ENCODE measurements at regions not wholly inside any gene's neighbourhood (a gene's known extent, or its start where the extent isn't known, plus 50 kb on each side); places are given as distances from the start of the nearest gene placed in this dataset.
"Not testable (repeated sequence)": the region's sequence is repeated elsewhere in the genome, so short reads cannot be mapped to it uniquely, and the experiment has no call there.

- no peak for DNase-seq (ENCODE audit: extremely low read depth in 1 of 11, low read depth in 9 of 11, low spot score in 4 of 11)
Measured at GRCh38 chr3:77707281-77707680, 667.4 kb downstream of the ROBO2 start.

DNA sequence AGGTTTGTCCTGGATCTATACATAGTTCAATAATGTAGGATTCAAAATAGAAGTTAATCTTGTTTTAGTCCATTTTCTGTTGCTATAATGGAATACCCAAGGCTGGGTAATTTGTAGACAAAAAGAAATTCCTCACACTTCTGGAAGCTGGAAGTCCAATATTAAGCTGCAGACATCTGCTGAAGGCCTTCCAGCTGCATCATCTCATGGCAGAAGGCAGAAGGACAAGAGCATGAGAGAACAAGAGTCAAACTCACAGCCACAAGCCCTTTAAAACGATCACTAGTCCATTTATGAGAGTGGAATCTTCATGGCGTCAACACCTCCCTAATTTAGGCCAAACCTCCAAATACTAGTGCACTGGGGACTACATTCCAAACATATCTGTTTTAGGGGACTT, 669.3 kb downstream of the ROBO2 start:
- peak in 3 of 11 donors; percentile 21 to 32 (median 25) for DNase-seq (ENCODE audit: extremely low read depth in 1 of 11, low read depth in 9 of 11, low spot score in 4 of 11)

DNA sequence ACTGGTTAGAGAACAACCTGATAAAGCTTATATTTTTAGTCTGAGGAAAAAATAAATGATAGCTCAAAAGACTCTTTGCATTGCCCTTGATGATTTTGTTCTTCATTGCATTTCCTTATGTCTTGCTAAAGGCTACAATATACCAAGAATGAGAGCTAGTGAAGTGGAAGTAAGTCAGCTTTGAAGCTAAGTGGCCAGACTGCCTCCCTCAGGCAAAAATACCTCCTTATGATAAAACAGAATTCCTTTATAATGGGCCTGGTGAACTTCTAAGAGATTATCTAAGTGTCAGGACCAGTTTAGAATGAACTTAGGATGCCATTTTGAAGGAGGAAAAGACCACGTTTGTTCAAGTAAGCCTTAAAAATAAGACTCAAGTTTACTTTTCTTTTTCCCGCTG, 678.4 kb downstream of the ROBO2 start:
- DNase-seq (ENCODE audit: extremely low read depth in 1 of 11, low read depth in 9 of 11, low spot score in 4 of 11): no peak

GRCh38 chr3:77720460-77720971, 680.6 kb downstream of the ROBO2 start:
- DNase-seq (ENCODE audit: extremely low read depth in 1 of 11, low read depth in 9 of 11, low spot score in 4 of 11): no peak

DNA sequence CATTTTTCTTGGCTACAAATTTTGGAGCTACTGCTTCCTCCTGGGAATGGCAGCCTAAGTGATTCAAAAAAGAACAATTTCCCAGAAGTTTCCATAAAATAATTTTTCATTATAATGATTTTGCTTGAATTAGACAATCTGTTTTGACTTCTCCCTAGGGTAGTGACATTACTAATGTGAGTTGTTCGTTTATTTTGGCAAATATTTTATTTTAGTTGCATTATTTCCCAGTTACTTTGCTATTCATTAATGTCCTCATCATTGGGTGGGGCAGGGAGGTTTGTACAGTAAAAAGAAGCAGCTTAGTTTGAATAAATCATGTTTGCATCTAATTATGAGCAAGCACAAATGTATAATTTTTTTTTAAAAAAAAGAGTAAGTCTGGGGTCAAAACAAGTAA, 686.6 kb downstream of the ROBO2 start:
- DNase-seq (ENCODE audit: extremely low read depth in 1 of 11, low read depth in 9 of 11, low spot score in 4 of 11): peak in 2 of 11 donors; percentile 13 to 28

GRCh38 chr3:77746048-77746447, 706.1 kb downstream of the ROBO2 start:
- DNase-seq (ENCODE audit: extremely low read depth in 1 of 11, low read depth in 9 of 11, low spot score in 4 of 11): no peak

DNA sequence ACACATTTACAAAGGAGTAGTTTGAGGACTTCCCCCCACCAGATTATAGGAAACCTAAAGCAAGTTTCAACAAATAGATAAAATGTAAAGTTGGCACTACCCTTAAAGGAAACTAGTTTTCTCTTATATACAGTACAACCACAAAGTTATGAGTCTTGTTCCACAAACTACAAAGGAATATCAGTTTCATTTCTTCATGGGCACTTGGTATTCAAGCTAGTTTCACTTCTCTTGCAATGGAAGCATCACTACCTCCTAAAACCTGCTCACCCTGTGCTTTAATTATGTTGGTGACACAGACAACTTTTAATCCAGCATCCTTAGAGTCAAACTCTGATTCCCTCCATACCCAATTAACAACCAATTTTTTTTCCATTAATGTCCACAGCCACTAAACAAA, 707.0 kb downstream of the ROBO2 start:
- DNase-seq (ENCODE audit: extremely low read depth in 1 of 11, low read depth in 9 of 11, low spot score in 4 of 11): no peak

- DNase-seq (ENCODE audit: extremely low read depth in 1 of 11, low read depth in 9 of 11, low spot score in 4 of 11): not testable (repeated sequence)
Measured at GRCh38 chr3:77756397-77756975, 716.6 kb downstream of the ROBO2 start.

- no peak for DNase-seq (ENCODE audit: extremely low read depth in 1 of 11, low read depth in 9 of 11, low spot score in 4 of 11)
Measured at GRCh38 chr3:77772459-77772858, 732.6 kb downstream of the ROBO2 start.

GRCh38 chr3:77773084-77773483, 733.2 kb downstream of the ROBO2 start:
- no peak for DNase-seq (ENCODE audit: extremely low read depth in 1 of 11, low read depth in 9 of 11, low spot score in 4 of 11)

DNA sequence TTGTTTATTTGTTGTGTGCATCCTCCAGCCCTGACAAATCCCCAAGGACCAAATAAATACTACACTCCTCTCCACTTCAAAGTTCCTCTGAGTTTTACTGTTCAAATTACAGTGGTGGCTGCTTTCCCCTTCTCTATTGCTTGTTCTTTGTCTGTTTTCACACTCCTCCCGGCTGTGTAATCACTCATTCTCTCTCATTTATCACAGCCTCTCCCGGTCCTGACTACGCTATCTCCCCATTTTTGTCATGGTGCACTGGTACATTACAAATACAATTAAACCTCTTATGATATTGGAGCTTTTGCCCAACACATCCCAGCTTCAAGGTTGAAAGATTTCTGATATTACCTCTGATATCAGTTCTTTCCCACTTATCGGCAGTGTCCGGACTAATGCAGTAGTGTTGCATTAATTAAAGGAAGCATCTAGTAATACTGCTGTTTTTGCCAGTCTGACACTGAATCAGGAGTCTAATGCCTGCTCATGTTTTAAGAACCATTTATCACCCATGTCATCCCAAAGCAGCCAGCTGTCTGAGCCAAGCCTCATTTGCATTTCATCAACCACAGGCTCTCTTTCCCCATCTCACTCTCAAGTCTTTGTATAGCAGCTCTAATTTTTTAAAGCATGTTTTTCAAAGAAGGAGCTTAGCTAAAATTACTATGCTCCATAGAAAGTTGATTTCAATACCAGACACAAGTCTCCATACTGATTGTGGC, 740.5 kb downstream of the ROBO2 start:
- DNase-seq (ENCODE audit: extremely low read depth in 1 of 11, low read depth in 9 of 11, low spot score in 4 of 11): peak in 1 of 11 donors; percentile 12

DNA sequence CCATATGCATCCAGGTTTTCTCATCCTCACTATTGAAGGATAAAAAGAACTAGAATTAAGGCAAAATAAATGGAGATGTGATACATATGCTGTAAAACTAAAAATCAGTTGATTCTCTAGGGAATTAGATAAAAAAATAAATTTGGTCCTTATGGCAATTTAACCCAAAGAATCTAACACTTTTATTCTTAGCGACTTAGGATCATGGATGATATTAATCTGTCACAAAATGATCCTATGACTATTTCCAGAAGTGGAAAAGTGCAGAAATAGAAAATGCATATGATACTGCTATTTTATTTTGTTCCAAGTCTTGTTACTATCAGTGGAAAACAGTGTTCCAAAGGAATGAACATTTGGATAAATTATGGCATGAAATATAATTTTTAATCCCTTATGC, 746.3 kb downstream of the ROBO2 start:
- no peak for DNase-seq (ENCODE audit: extremely low read depth in 1 of 11, low read depth in 9 of 11, low spot score in 4 of 11)

- no peak for DNase-seq (ENCODE audit: extremely low read depth in 1 of 11, low read depth in 9 of 11, low spot score in 4 of 11)
Measured at GRCh38 chr3:77795013-77795412, 755.1 kb downstream of the ROBO2 start.

- no peak for DNase-seq (ENCODE audit: extremely low read depth in 1 of 11, low read depth in 9 of 11, low spot score in 4 of 11)
Measured at GRCh38 chr3:77799278-77799677, 759.4 kb downstream of the ROBO2 start.

- DNase-seq (ENCODE audit: extremely low read depth in 1 of 11, low read depth in 9 of 11, low spot score in 4 of 11): no peak
Measured at GRCh38 chr3:77800893-77801292, 761.0 kb downstream of the ROBO2 start.

DNA sequence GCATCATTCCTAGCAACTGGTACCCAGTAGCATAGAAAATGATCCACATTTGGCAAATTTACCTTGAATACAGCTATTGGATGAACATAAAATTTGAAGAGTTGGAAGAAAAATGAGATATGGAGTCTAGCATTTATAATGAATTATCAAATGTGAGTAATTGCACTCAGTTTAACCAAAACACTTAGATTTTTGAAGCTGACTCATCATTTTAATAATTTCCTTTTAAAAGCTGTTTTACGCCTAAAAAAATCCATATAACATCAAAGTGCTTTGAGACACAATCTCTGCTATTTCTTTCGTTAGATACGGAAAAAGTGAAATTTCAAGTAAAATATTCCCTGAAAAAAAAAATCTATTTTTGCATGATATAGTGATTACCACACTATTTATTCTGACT, 767.4 kb downstream of the ROBO2 start:
- DNase-seq (ENCODE audit: extremely low read depth in 1 of 11, low read depth in 9 of 11, low spot score in 4 of 11): no peak

GRCh38 chr3:77814845-77815244, 774.9 kb downstream of the ROBO2 start:
- no peak for DNase-seq (ENCODE audit: extremely low read depth in 1 of 11, low read depth in 9 of 11, low spot score in 4 of 11)

DNA sequence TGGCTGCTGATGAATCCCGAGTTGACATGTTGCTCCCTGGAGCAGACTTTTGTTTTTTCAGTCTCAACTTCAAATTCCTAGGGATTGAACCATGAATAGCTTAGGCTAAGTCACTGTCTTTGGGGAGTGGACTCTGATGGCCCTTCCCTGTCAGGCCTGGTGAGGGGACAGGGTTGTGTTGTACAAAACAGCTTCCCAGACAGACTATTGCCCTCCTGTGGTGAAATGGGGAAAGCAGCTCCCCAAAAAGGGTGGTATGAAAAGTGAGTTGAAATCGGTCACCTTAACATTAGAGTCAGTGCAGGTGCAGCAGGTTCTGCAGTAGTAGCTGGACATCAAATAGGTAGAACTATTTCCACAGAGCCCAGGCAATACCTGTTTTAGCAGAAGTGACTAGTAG, 775.6 kb downstream of the ROBO2 start:
- no peak for DNase-seq (ENCODE audit: extremely low read depth in 1 of 11, low read depth in 9 of 11, low spot score in 4 of 11)

DNA sequence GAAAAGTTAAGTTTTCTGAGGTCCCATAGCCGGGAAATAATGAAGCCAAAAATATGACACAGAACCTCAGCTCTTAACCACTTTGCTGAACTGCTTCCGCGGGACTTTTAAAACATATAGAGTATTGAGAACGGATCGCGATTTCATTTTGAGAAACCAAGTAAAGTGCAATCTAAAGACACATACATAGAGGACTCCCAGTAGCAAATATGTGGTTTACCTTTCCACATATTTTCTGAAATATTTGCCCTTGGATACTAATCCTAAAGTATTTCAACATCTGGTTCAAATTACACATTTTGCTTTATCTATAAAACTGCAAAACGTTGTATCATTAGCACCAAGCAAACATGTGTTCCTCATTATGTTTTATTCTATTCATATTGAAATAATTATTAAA, 776.5 kb downstream of the ROBO2 start:
- DNase-seq (ENCODE audit: extremely low read depth in 1 of 11, low read depth in 9 of 11, low spot score in 4 of 11): no peak

GRCh38 chr3:77825001-77825827, 785.3 kb downstream of the ROBO2 start:
- DNase-seq (ENCODE audit: extremely low read depth in 1 of 11, low read depth in 9 of 11, low spot score in 4 of 11): no peak
